GM10248 (cell line): ENCODE measurements at regions not wholly inside any gene's neighbourhood (a gene's known extent, or its start where the extent isn't known, plus 50 kb on each side); places are given as distances from the start of the nearest gene placed in this dataset.

ENCODE experiments used
- CTCF ChIA-PET: fragments of 300-600 bp; sonication (Branson Sonifier 250); formaldehyde crosslinking; extraction: SDS; loops from one replicate; lab custom pipeline; 2021; ENCODE audit warnings: antibody characterized with exemption; lab: Yijun Ruan, JAX
- POLR2A ChIA-PET: fragments of 350-650 bp; sonication (Branson Sonifier 250); formaldehyde crosslinking; extraction: SDS; loops from one replicate; lab custom pipeline; 2020; ENCODE audit warnings: antibody characterized with exemption; lab: Yijun Ruan, JAX
- DNase-seq: peaks from one replicate; pipeline ENCODE4 v3.0.0; 2012; ENCODE audit errors: extremely low spot score
- TF ChIP-seq, protein P1 (sequence below): IDR thresholded peaks from 2 replicates; pipeline ENCODE4 v1.5.1; 2012; ENCODE audit warnings: mild to moderate bottlenecking, low read depth; ENCODE audit errors: extremely low read depth, missing control alignments, control extremely low read depth

DNA sequence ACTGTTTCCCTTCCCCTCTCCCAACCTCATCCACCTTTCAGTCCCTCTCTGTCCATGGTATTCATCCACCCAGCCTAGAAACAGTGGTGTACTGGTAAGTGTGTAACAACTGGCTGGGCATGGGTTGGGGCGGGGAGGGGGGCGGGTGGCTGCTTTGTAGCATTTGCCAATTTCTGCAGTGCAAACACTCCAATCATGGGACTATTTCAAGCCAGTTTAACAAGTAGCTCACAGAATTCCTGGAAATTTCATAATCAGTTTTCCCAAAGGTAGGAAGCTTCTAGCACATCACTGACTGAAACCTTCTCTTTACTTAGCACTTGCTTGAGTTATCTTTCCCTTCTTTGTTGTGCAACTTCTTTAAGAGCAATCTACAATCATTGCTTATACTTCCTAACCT lies 100.8 kb upstream of the WASF3 start:
- ChIA-PET CTCF (interaction anchor here (1.2 kb wide), 1 partner anchor 10 kb away, joined by 5 read pairs; no protein-coding TSS in a partner anchor), POLR2A (no interaction called here)
- DNase-seq = no peak
- TF ChIP-seq, protein P1, sequence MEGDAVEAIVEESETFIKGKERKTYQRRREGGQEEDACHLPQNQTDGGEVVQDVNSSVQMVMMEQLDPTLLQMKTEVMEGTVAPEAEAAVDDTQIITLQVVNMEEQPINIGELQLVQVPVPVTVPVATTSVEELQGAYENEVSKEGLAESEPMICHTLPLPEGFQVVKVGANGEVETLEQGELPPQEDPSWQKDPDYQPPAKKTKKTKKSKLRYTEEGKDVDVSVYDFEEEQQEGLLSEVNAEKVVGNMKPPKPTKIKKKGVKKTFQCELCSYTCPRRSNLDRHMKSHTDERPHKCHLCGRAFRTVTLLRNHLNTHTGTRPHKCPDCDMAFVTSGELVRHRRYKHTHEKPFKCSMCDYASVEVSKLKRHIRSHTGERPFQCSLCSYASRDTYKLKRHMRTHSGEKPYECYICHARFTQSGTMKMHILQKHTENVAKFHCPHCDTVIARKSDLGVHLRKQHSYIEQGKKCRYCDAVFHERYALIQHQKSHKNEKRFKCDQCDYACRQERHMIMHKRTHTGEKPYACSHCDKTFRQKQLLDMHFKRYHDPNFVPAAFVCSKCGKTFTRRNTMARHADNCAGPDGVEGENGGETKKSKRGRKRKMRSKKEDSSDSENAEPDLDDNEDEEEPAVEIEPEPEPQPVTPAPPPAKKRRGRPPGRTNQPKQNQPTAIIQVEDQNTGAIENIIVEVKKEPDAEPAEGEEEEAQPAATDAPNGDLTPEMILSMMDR = no peak

DNA sequence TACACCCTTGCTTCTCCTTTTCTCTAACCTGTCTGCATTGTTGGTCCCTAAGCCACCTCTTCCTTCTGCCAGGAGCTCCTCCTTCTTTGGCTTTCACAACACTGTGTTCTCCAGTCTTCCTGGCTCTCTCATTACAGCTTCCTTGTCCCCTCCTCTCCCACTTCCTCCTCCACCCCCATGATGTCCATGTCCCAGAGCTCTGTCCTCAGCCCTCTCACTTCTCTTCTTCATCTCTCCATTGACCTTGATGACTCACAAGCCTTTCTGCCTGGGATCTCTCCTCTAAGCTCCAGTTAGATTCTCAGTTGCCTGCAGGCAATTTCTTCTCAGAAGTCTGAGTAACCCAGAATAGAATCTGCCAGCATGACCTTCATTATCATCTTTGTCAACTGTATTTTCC lies 100.3 kb upstream of the WASF3 start:
- ChIA-PET CTCF (interaction anchor here (1.2 kb wide), 1 partner anchor 11 kb away, joined by 5 read pairs; no protein-coding TSS in a partner anchor), POLR2A (no interaction called here)
- TF ChIP-seq, protein P1 = no peak
- no peak for DNase-seq

DNA sequence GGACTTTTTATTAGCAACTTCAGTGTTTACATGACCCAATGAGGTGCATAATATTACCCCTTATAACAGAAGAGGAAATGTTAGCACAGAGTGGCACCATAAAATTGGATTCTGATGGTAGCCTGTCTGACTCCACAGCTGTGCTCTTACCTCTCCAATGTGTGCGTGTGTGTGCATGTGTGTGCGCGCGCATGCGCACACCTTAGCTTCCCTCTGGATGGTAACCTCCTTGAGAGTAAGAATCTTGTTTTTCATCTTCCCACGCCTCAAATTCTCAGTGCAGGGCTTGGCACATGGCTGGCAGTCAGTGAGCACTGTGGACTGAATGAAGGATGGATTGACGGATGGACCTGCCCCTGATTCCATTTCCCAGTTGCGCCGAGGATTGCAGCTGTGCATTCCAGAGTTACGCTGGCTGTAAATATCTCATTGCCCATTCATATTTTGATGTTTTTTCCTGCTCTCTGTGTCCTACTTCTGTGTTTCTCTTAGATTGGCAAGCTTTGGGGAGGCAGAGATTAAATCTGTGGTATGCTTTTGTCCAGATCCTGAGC lies 99.2 kb upstream of the WASF3 start:
- DNase-seq = no peak
- ChIA-PET CTCF (no interaction called here), POLR2A (no interaction called here)
- TF ChIP-seq, protein P1 = no peak

DNA sequence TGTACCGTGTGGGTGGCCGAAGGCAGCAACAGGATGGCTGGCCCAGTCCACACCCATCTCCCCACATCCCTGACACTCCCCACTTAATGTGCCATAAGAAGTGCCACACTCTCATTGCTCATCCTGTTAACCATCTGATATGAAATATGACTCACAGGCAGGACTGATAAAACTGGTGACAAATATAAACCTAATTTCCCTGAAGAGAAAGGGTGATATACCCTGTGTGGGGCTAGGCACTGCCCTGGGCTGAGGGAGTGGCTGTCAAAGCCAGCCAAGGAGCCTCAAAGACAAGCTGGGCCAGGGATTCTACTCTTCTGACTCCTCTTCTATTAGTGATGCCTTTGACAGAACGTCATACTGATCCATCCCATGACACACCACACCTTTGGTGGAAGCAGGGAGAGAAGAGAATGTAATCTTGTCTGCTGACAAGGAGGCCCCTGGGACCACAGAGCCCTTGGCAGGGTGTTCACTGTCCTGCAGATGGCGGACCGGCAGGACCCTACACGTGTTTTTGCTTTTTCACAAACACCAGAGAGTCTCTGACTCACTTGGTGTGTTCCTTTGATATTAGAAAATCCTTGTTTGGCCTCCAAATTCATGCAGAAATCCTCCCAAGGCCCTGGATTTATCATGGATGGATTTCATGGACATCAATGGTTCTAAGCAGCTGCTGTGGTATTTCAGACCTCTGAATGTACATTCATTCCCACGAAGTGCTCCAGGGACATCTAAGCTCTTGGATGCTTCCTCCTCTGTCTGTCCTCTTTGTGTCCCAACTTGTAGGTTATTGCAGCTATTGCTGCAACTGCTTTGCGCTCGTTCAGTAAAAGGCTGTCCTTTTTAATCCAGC lies 98.0 kb upstream of the WASF3 start:
- TF ChIP-seq, protein P1 = no peak
- POLR2A ChIA-PET = no interaction called here
- DNase-seq = no peak
- CTCF ChIA-PET = no interaction called here

DNA sequence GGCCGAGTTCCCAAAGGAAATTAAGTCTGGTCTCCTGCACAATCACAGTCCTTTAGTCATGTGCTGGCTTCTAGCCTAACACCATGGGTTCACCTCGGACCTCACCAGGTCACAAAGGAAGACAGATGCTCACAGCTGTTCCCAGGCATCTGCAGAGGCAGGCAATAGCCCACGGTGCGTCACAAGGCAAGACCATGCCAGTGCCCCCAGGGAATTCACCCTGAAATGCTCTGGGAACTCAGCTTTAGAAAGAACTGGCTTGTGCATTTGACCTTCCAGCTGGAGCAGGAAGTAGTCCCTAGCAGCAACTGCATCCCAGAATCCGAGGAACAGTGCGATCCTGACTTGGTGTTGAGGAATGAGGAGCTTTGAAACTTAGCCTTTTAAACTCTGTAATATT lies 96.8 kb upstream of the WASF3 start:
- DNase-seq = no peak
- CTCF ChIA-PET = no interaction called here
- TF ChIP-seq, protein P1 = no peak
- POLR2A ChIA-PET = no interaction called here

DNA sequence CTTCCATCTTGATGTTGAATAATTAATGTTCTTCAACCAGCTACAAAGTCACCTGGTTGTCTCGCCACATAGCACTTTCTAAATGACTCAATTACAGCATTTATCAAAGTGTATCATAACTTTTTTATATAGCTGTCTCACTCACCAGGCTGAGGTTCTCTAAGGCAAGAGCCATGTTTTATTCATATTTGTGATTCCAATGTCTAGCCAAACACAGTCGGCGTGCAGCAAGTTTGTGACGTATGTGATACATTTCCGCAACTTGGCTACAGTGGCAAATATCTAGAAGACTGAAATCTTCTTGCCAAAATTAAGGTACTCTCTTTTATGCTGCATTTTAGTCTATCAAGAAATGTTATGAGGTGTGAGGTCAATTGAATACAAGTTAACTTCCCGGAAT lies 94.2 kb upstream of the WASF3 start:
- CTCF ChIA-PET = interaction anchor here (1.4 kb wide), 1 partner anchor 32 kb away, joined by 3 read pairs; no protein-coding TSS in a partner anchor
- no peak for DNase-seq
- POLR2A ChIA-PET = no interaction called here
- TF ChIP-seq, protein P1 = no peak
